SHP77 (cell line): ENCODE measurements at regions not wholly inside any gene's neighbourhood (a gene's known extent, or its start where the extent isn't known, plus 50 kb on each side); places are given as distances from the start of the nearest gene placed in this dataset.
"Not testable (repeated sequence)": the region's sequence is repeated elsewhere in the genome, so short reads cannot be mapped to it uniquely, and the experiment has no call there.

Source experiments
- DNase-seq, 2 experiments: peaks; one replicate each; lab custom pipeline; 2025; lab: John Stamatoyannopoulos, UW

- DNase-seq, result no peak
Measured at GRCh38 chr15:38614621-38615020, 50.0 kb upstream of the RASGRP1 start.

GRCh38 chr15:38617831-38618230, 53.2 kb upstream of the RASGRP1 start:
- DNase-seq, result no peak

GRCh38 chr15:38618242-38618955, 53.8 kb upstream of the RASGRP1 start:
- no peak for DNase-seq

DNA sequence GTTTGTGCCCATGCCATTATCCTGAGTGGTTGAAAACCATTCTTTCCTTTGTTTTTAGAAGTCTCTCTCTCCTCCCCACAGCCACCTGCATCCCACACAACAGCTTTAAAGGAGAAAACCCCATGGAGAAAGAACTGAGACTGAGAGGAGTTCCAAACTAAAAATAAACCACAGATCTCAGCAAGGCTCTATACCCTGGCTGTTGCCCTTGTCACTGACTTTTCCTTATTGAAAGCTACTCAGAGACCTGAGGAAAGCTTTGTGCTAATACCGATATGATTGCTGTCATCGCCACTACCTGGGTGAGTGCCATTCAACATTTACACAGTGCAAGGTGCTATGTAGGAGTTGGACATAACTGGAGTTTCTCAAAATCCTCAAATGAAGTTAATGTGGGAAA, 55.5 kb upstream of the RASGRP1 start:
- no peak for DNase-seq

- DNase-seq, result no peak
Measured at GRCh38 chr15:38620851-38621594, 56.4 kb upstream of the RASGRP1 start.

- no peak for DNase-seq
Measured at GRCh38 chr15:38622304-38622703, 57.7 kb upstream of the RASGRP1 start.

DNA sequence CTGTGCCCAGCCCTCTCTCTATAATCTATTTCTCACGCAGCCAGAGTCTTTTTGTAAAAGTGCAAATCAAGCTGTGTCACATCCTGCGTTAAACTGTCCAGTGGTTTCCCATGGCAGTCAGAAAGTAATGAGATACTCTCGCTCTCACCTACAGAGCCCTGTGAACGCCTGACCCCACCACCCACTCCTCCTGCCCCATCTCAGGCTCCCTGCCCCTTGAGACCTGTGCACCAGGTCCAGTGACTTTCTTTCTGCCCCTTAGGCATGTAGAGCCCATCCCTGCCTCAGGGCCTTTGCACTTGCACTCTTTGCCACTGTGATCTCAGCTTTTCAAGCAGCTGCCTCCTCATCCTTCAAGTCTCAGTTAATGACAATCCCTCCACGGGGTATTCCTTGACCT, 58.3 kb upstream of the RASGRP1 start:
- no peak for DNase-seq

DNA sequence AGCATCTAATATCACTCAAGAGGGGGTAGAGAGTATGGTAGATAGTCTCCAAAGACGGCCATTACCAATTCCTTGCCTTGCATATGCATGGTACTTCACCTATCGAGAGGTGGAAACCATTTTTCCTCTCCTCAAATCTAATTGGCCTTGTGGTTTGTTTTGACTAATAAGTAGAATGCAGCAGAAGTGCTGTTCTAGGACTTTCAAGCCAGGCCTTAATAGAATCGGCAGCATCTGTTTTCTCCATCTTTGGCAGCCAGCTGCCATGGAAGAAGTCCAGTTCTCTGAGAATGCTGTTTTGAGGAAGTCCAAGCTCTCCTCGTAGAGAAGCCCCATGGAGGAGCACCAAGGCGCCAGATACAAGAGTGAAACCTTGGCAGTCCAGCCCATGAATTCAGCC, 59.1 kb upstream of the RASGRP1 start:
- DNase-seq, result no peak

DNA sequence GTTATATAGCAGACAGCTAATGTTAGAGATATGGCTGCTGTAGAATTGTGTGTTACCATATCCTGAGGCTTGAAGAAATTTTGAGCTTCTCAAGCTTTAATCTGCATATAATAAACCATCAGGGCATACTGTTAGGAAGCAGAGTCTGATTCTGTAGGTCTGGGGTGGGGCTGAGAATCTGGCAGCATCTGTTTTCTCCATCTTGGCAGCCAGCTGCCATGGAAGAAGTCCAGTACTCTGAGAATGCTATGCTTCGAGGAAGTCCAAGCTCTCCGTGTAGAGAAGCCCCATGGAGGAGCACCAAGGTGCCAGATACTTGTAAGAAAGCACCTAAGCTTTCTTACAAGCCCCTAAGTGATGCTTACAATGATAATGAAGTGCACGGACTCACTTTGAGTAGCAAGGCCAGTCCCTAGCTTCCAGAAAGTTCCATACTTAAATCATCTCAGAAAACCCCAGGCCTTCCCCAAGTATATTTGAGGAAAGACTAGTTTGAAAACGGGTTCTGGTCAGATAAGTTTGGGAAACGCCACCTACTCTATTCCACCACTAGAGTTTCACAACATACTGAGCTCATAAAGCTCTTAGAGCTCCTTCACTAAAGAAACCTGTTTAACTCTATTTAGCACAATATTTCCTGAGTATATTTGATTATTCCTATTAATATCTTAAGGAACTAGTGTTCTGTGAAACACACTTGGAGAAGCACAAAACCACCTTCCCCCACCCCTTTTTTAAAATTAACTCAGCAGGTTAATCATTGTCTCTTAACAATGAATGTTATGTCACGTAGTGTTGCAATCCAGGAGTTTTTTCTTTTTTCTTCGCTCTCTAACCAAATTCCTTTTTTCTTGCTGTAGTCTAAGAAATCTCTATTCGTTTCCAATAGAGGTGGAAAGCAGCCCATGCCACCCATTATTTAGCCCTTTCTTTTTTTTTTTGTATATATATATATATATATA, 59.9 kb upstream of the RASGRP1 start:
- no peak for DNase-seq

GRCh38 chr15:38625886-38626285, 61.3 kb upstream of the RASGRP1 start:
- no peak for DNase-seq

DNA sequence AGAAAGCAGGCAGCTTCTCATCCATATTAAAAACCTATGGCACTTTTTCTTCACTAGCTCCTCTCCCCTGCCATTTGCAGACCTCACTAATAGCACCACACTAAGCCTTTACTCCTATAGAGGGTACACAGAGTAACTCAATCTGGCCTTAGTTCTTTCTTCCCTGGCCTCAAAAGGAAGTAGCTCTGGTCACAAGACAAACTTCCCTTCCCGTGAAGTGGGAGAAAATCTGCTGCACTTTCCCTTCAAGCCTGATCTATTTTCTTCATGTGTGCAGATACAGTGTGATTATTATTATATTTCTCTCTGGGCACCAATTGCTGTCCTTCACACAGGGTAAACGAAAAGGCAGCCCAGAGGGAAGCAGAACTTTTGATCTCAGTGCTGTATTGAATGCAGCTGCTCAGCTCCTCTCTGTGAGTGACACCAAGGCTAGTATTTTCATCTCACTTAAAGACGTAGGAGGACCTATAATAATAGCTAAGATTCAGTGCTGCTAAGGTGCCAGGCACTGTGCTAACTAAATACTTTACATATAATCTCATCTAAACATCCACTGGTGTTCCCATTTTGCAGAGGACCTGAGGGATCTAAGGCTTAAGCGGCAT, 61.9 kb upstream of the RASGRP1 start:
- no peak for DNase-seq

GRCh38 chr15:38627689-38628277, 63.2 kb upstream of the RASGRP1 start:
- no peak for DNase-seq

DNA sequence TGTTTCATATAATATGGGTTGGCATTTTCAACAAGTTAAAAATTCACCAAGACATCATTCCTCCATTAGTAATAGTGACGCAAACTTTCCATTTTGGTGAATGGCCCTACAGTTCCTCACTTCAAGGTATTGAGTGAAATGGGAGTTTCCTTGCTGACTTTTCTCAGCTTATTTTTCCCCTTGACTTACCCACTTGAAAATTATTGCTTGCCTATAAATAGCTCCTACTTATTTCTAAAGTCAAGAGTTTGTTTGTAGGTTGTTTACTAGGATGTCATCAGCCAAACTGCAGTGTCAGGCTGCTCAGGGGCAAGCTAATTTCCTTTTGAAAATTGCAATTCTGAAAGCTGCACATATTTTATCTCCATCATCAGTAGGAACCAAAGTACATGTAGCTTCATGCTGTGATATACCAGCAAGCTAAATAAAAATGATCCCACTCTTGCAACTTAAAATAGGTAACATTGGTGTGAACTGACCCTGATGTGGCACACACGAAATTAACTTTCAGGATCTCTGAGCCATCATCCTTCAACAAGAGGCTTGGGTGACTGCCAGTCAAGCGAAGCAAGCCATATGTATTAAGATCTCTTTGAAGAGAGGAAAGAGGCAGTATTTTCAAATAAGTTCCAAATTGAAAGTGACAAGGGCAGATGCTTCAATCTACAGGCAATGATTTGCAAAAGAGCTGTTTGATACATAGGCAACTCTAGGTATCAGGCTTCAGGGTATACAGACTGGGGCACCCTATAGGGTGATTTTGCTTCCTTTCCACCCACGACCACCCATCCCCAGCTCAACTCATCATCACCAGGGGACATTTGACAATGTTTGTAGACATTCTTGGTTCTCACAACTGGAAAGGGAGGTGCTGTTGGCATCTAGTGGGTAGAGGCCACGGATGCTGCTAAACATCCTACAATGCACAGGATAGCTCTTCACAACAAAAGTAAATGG, 66.8 kb upstream of the RASGRP1 start:
- DNase-seq, result no peak

GRCh38 chr15:38635170-38635569, 70.6 kb upstream of the RASGRP1 start:
- no peak for DNase-seq

GRCh38 chr15:38636597-38636996, 72.0 kb upstream of the RASGRP1 start:
- no peak for DNase-seq

GRCh38 chr15:38638126-38638525, 73.5 kb upstream of the RASGRP1 start:
- no peak for DNase-seq

- DNase-seq, result no peak
Measured at GRCh38 chr15:38638811-38639210, 74.2 kb upstream of the RASGRP1 start.

DNA sequence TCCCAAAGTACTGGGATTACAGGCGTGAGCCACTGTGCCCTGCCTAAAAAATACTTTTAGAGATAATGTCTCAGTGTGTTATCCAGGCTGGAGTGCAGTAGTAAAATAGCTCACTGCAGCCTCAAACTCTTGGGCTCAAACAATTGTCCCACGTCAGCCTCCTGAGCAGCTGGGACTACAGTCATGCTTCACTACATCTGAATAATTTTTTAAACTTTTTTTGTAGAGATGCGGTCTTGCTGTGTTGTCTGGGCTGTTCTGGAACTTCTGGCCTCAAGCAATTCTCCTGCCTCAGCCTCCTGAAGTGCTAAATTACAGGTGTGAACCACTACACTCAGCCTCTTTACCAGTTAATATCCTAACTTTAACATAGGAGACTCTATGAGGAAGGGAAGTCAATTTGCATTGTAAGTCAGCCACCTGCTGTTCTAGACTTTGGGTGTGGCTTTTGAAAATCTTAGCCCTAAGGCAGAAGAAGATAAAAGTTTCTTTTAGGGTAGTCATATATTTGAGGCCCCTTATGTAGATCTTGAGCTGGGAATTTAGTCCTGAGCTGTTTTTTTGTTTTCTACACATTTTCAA, 78.2 kb upstream of the RASGRP1 start:
- DNase-seq, result no peak

GRCh38 chr15:38644353-38644752, 79.7 kb upstream of the RASGRP1 start:
- DNase-seq, result not testable (repeated sequence)

DNA sequence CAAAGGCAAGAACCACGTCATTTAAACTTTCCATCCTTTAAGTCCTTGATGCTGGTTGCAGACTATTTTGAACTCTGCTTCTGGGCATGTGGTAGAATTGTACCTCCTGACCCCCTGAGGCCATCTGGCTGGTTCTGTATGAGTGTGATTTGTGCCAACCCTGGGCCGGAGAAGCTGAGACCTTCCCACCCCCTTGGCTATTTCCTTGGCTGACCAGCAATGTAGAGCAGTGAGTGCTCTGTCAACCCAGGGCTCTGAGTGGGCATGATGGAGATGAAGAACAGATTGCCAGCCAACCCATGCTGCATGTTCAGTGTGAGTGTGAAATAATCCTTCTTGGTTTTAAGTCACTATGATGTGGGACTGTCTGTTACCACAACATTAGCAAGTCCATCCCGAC, 82.1 kb upstream of the RASGRP1 start:
- DNase-seq, result no peak
